ENCODE measurements at regions not wholly inside any gene's neighbourhood (a gene's known extent, or its start where the extent isn't known, plus 50 kb on each side); places are given as distances from the start of the nearest gene placed in this dataset.

DNA sequence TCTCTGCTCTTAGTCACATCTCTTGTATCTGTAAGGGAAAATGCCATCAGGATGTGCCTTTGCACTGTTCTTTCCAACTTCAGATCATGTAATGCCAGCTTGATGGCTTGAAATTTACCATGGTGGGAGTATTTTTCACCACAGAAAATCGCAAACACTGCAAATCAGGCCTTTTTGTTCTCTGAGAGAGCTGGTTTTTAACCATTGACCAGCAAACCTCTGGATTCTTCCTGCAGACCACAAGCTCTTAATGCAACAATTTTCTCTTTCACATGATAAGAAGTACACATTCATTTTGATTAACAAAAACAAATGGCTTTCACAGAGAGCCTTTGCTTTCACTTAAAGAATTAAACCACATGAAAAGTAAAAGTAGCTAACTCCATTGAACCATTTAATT, 145.4 kb upstream of the NEBL start:
- BruUV-seq (replicated peaks): no TSS peak
- intact Hi-C loops (cut with micrococcal nuclease; ENCODE audit: unreplicated experiment): no loop called here
- in situ Hi-C loops (cut with MboI): no loop called here
- no peak for ATAC-seq
- RAD21 ChIA-PET (ENCODE audit: unreplicated experiment): no interaction called here
- no peak for DNase-seq (ENCODE audit: low read depth, low spot score)
- no peaks in the 10 kb centered on the region for H3K27me3 ChIP-seq (replicated peaks in 1 of 2; ENCODE audit: control insufficient read depth in 2 of 2, insufficient read depth in 2 of 2, low read length in 1 of 2)
- CTCF ChIA-PET: interaction anchor here (2.3 kb wide), 1 partner anchor 14 kb away, joined by 7 read pairs; no protein-coding TSS in a partner anchor
- no peaks in the 10 kb centered on the region for H3K79me2 ChIP-seq (ENCODE audit: control insufficient read depth, insufficient read depth, low read length)
- no peak for FAIRE-seq
- no peak overlapping the region for H3K4me2 ChIP-seq (ENCODE audit: control insufficient read depth, insufficient read depth)
- 6% methylated on average over 1 of the region's 1 CpG for WGBS (ENCODE audit: insufficient coverage, insufficient replicate concordance, low lambda C conversion rate, missing lambda C conversion rate)
- SMC1A ChIA-PET (ENCODE audit: uncharacterized antibody, unreplicated experiment): no interaction called here
- TF ChIP-seq STAT3 (IDR thresholded peaks at IDR 0.05; ENCODE audit: low read depth, low read length): no peak
- no peak for TF ChIP-seq TCF7 (IDR thresholded peaks at IDR 0.05; ENCODE audit: borderline replicate concordance)
- TF ChIP-seq TAF1 (IDR thresholded peaks at IDR 0.05; ENCODE audit: borderline replicate concordance, low read depth, low read length): no peak
- TF ChIP-seq RAD21 (IDR thresholded peaks at IDR 0.05; ENCODE audit: insufficient read depth, low read depth, low read length): no peak
- POLR2A ChIA-PET: no interaction called here
- H3K9ac ChIP-seq (ENCODE audit: control insufficient read depth, insufficient read depth, low read length): no peak overlapping the region
- H3K9me3 ChIP-seq (replicated peaks; ENCODE audit: control insufficient read depth, insufficient read depth, low read length): no peaks in the 10 kb centered on the region
- no peak overlapping the region for H3K27ac ChIP-seq (ENCODE audit: control insufficient read depth, insufficient read depth)
- no peak overlapping the region for H2AFZ ChIP-seq (ENCODE audit: control insufficient read depth, low read depth, low read length)
- H4K20me1 ChIP-seq (ENCODE audit: control insufficient read depth, insufficient read depth): no peaks in the 10 kb centered on the region
- H3K36me3 ChIP-seq (ENCODE audit: control insufficient read depth in 2 of 2, insufficient read depth in 2 of 2, low read length in 1 of 2): no peaks in the 10 kb centered on the region
- H3K4me3 ChIP-seq: no peak overlapping the region
- H3K4me1 ChIP-seq (ENCODE audit: control insufficient read depth, insufficient read depth, low read length): no peaks in the 10 kb centered on the region

- Histone ChIP-seq H3K9me3 (replicated peaks; ENCODE audit: control insufficient read depth, insufficient read depth, low read length) (no peaks in the 10 kb centered on the region), H3K27me3 (replicated peaks in 1 of 2; ENCODE audit: control insufficient read depth in 2 of 2, insufficient read depth in 2 of 2, low read length in 1 of 2) (no peaks in the 10 kb centered on the region), H3K9ac (ENCODE audit: control insufficient read depth, insufficient read depth, low read length) (no peak overlapping the region), H3K4me3 (no peak overlapping the region), H2AFZ (ENCODE audit: control insufficient read depth, low read depth, low read length) (no peak overlapping the region), H3K27ac (ENCODE audit: control insufficient read depth, insufficient read depth) (no peak overlapping the region), H3K4me2 (ENCODE audit: control insufficient read depth, insufficient read depth) (no peak overlapping the region), H3K79me2 (ENCODE audit: control insufficient read depth, insufficient read depth, low read length) (no peaks in the 10 kb centered on the region), H4K20me1 (ENCODE audit: control insufficient read depth, insufficient read depth) (no peaks in the 10 kb centered on the region), H3K36me3 (ENCODE audit: control insufficient read depth in 2 of 2, insufficient read depth in 2 of 2, low read length in 1 of 2) (no peaks in the 10 kb centered on the region), H3K4me1 (ENCODE audit: control insufficient read depth, insufficient read depth, low read length) (no peaks in the 10 kb centered on the region)
- no peak for DNase-seq (ENCODE audit: low read depth, low spot score)
- intact Hi-C loops (cut with micrococcal nuclease; ENCODE audit: unreplicated experiment): no loop called here
- ChIA-PET CTCF (interaction anchor here (2.3 kb wide), 1 partner anchor 13 kb away, joined by 7 read pairs; no protein-coding TSS in a partner anchor), RAD21 (ENCODE audit: unreplicated experiment) (no interaction called here), SMC1A (ENCODE audit: uncharacterized antibody, unreplicated experiment) (no interaction called here), POLR2A (no interaction called here)
- FAIRE-seq: no peak
- 19% methylated on average over 10 of the region's 10 CpGs for WGBS (ENCODE audit: insufficient coverage, insufficient replicate concordance, low lambda C conversion rate, missing lambda C conversion rate)
- BruUV-seq (replicated peaks): no TSS peak
- ATAC-seq: no peak
- in situ Hi-C loops (cut with MboI): no loop called here
- TF ChIP-seq HCFC1 (IDR thresholded peaks at IDR 0.05; ENCODE audit: low read length) (no peak), MEF2A (IDR thresholded peaks at IDR 0.05; ENCODE audit: insufficient read depth, low read depth, low read length) (no peak), CUX1 (IDR thresholded peaks at IDR 0.05; ENCODE audit: insufficient replicate concordance, low read depth, low read length) (no peak), YY1 (IDR thresholded peaks at IDR 0.05; ENCODE audit: low read depth, low read length) (no peak), ZZZ3 (IDR thresholded peaks at IDR 0.05; ENCODE audit: control insufficient read depth, insufficient read length, low read depth) (no peak), PAX5 (IDR thresholded peaks at IDR 0.05; ENCODE audit: borderline replicate concordance, low read depth, low read length) (no peak), RB1 (IDR thresholded peaks at IDR 0.05; ENCODE audit: borderline replicate concordance) (no peak), SUZ12 (IDR thresholded peaks at IDR 0.05; ENCODE audit: unreplicated experiment) (no peak), IKZF1 (conservative IDR thresholded peaks at IDR 0.05) (no peak)
These were observed 144.8 kb upstream of the NEBL start for GRCh38 chr10:21041763-21042458.
